Central memory CD8-positive, alpha-beta T cell (primary cell): ENCODE measurements at regions not wholly inside any gene's neighbourhood (a gene's known extent, or its start where the extent isn't known, plus 50 kb on each side); places are given as distances from the start of the nearest gene placed in this dataset.
"Not testable (repeated sequence)": the region's sequence is repeated elsewhere in the genome, so short reads cannot be mapped to it uniquely, and the experiment has no call there.

Experiments used
- ATAC-seq: fragments of 150-1000 bp; cut with Tn5 transposase; replicated peaks from 2 replicates; pipeline ENCODE4 v1.10.0; 2022; ENCODE audit warnings: mild to moderate bottlenecking, moderate FRiP score, moderate number of reproducible peaks; ENCODE audit not compliant: poor library complexity, severe bottlenecking; ENCODE audit errors: extremely low read depth
- DNase-seq, 2 donors: peaks; one replicate each; pipeline ENCODE4 v3.0.0; 2021; ENCODE audit warnings: low spot score in 2 of 2
- H3K27ac Mint-ChIP-seq: one replicate; pipeline ENCODE4 v1.8.0; 2022; ENCODE audit warnings: low read depth, mild to moderate bottlenecking, moderate library complexity, mixed read lengths
- H3K27me3 Mint-ChIP-seq: one replicate; pipeline ENCODE4 v1.8.0; 2022; ENCODE audit warnings: mixed read lengths
- H3K36me3 Mint-ChIP-seq: one replicate; pipeline ENCODE4 v1.8.0; 2022; ENCODE audit warnings: mild to moderate bottlenecking, moderate library complexity, mixed read lengths; ENCODE audit not compliant: insufficient read depth
- H3K4me1 Mint-ChIP-seq: one replicate; pipeline ENCODE4 v1.8.0; 2022; ENCODE audit warnings: mixed read lengths
- H3K4me3 Mint-ChIP-seq: one replicate; pipeline ENCODE4 v1.8.0; 2022; ENCODE audit warnings: mild to moderate bottlenecking, moderate library complexity, mixed read lengths
- H3K9me3 Mint-ChIP-seq: one replicate; pipeline ENCODE4 v1.8.0; 2022; ENCODE audit warnings: mixed read lengths

DNA sequence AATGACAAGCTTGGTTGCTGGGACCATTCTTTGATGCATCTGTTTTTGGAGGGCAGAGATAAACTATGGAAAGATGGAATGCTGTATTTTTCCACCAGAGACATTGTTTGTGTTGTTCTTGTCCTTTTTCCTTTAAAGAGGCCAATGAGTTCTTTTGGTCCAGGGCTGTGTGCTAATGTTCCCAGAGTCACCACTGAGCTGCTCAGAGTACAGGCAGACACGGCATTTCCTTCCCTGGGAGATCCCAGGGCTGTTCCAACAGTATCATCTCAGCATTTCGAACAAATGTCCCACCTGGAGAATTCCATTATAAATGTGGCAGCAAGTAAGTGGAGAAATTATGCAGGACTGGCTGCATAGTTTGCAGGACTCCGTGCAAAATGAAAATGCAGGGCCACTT, 190.6 kb downstream of the IL20RB start:
- Mint-ChIP-seq H3K27ac (no peak overlapping the region), H3K4me3 (no peak overlapping the region), H3K4me1 (no peaks in the 10 kb centered on the region), H3K27me3 (peaks cover 39% of the 10 kb centered on the region), H3K9me3 (no peaks in the 10 kb centered on the region), H3K36me3 (no peaks in the 10 kb centered on the region)
- ATAC-seq (no peak), DNase-seq (no peak)

DNA sequence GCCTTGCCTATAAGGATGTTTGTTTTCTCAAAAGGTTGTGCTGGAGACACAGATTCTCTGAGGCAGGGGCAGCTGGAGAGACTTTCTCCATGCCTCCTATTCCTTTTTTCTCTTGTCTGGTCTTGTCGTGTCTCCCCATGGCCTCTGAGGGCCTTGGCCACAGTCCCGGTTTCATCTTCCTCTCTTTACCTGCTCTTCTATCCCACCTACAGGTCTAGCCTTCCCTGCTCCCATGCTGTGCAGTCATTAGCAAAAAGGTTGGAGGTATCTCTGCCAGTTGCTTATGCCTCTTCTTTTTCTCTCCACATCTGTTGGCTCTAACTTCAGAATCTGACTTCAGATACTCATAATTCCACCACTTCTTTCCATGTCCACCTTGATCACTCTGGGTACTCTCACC, 191.1 kb downstream of the IL20RB start:
- ATAC-seq (no peak), DNase-seq (no peak)
- Mint-ChIP-seq H3K9me3 (no peaks in the 10 kb centered on the region), H3K36me3 (no peaks in the 10 kb centered on the region), H3K27ac (no peak overlapping the region), H3K4me1 (no peaks in the 10 kb centered on the region), H3K4me3 (no peak overlapping the region), H3K27me3 (peaks cover 39% of the 10 kb centered on the region)

DNA sequence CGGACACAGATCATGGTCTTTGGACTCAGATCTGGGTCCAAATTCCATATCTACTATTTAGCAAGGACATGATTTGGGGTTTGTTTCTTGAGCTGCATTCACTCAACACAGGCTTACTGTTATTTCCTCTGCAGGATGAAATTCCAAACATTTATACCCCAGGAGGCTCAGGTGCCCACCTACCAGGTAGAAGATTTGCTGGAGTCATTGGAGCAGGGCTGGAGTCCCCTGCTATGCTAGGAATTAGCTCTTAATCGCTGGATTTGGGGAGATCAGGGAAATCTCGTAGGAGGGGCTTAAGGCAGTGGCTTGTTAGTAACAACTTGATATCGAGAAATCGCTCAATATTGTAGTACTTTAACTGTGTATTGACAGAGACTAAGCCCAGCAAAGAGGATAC, 193.0 kb downstream of the IL20RB start:
- H3K27ac Mint-ChIP-seq = no peak overlapping the region
- DNase-seq = no peak
- H3K4me3 Mint-ChIP-seq = no peak overlapping the region
- H3K27me3 Mint-ChIP-seq = peaks cover 39% of the 10 kb centered on the region
- H3K4me1 Mint-ChIP-seq = no peaks in the 10 kb centered on the region
- H3K9me3 Mint-ChIP-seq = no peaks in the 10 kb centered on the region
- no peak for ATAC-seq
- H3K36me3 Mint-ChIP-seq = no peaks in the 10 kb centered on the region

DNA sequence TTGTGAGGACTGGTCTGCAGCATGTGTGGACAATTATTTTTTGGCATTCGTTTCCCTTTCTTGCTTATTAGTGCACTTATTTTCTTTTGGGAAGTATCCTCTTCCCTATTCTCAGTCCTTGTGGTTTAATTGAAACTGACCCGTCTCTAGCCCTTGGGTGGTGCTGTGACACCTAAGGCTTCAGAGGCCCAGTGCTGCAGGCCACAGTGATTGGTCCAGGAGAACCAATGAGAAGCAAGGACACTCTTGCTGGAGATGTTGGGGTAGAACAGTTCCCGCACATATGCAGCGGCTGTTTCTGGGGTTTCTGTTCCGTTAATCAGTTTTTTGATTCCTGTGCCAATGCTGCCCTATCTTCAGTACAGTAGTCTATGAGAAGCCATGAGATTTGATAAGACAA, 195.3 kb downstream of the IL20RB start:
- not testable (repeated sequence) for H3K4me1 Mint-ChIP-seq, H3K4me3 Mint-ChIP-seq, ATAC-seq, DNase-seq, H3K36me3 Mint-ChIP-seq, H3K27ac Mint-ChIP-seq, H3K9me3 Mint-ChIP-seq
- H3K27me3 Mint-ChIP-seq = peaks cover 27% of the 10 kb centered on the region

DNA sequence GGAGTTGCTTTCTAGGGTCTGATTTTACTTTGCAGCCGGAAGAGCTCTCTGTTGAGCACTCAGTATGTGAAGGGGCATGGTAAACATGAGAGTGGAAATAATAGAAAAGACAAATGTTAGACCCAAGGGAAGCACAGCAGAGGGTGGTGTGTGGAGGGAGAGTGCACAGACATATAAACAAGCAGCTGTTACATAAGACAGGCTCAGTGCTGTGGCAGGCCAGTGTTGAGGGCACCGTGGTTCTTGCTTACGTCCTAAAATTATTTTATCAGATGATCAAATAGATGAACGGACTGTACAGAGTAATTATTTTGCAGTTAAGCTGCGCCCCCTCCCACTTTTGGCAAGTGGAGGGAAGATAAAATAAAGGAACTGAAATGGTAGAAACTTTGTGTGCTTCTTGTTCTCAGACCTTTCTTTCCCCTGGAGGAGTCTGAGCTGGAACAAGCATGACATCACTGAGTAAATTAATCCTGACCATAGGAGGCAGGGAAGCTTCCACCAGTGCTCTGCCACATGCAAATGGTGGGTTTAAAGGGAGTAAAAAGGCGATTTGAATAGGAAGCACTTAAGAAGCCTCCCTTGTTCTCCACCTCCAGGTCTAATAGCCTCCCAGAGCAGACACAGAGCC, 205.6 kb downstream of the IL20RB start:
- H3K9me3 Mint-ChIP-seq = no peaks in the 10 kb centered on the region
- DNase-seq (no peak), ATAC-seq (no peak)
- no peaks in the 10 kb centered on the region for H3K36me3 Mint-ChIP-seq
- H3K27ac Mint-ChIP-seq = no peak overlapping the region
- peaks cover 31% of the 10 kb centered on the region for H3K27me3 Mint-ChIP-seq
- no peaks in the 10 kb centered on the region for H3K4me1 Mint-ChIP-seq
- H3K4me3 Mint-ChIP-seq = no peak overlapping the region

DNA sequence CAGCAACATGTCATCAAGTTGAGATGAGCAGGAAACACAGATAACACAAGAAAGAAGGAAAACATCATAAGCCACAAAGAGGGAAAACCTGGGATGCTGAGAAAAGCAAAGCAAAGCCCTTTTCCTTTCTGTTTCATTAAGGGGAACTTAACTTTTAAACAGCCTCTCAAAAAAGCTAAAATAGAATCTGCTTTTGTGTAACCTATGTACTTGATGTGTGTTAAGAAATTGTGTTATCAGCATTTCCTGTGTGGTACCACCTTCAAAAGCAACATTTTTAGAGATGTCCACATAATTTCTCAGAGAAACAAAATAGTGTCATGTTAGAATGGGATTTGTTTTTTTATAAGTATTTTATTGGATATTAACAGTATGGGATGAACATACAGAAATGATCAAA, 206.2 kb downstream of the IL20RB start:
- peaks cover 31% of the 10 kb centered on the region for H3K27me3 Mint-ChIP-seq
- H3K27ac Mint-ChIP-seq = no peak overlapping the region
- H3K9me3 Mint-ChIP-seq = no peaks in the 10 kb centered on the region
- H3K4me1 Mint-ChIP-seq = no peaks in the 10 kb centered on the region
- ATAC-seq = no peak
- no peak for DNase-seq
- H3K36me3 Mint-ChIP-seq = no peaks in the 10 kb centered on the region
- H3K4me3 Mint-ChIP-seq = no peak overlapping the region

DNA sequence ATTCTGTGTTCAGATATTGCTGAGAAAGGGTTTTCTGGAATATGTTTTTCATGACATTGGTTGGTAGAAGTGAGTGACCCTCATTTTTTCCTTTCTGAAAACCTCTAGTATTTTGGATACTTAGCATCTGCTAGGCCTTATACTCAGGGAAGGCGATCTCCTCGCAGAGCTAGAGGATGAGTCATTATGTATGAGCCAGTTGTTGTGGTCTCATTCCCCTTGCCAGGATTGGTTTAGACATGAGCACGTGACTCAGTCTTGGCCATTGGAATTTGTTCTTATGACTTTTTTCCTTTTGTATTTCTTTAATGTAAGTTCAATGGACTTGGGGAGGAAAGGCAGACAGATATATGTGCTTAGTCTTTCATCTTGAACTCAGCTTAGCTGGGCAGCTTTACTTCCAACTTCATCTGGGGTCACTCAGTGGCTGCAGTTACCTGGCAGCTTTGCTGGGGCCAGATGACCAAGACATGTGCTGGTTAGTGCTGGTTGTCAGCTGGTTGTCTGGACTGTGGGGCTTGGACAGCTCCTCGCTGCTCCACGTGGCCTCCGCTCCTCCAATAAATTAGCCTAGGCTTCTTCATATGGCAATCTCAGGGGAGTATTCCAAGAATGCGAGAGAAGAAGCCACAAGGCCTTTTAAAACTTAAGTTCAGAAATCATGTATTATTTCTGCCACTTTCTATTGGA, 207.5 kb downstream of the IL20RB start:
- peaks cover 24% of the 10 kb centered on the region for H3K27me3 Mint-ChIP-seq
- H3K4me3 Mint-ChIP-seq = no peak overlapping the region
- no peaks in the 10 kb centered on the region for H3K36me3 Mint-ChIP-seq
- peaks cover 2% of the 10 kb centered on the region for H3K9me3 Mint-ChIP-seq
- no peak for DNase-seq
- no peak overlapping the region for H3K27ac Mint-ChIP-seq
- no peaks in the 10 kb centered on the region for H3K4me1 Mint-ChIP-seq
- no peak for ATAC-seq

DNA sequence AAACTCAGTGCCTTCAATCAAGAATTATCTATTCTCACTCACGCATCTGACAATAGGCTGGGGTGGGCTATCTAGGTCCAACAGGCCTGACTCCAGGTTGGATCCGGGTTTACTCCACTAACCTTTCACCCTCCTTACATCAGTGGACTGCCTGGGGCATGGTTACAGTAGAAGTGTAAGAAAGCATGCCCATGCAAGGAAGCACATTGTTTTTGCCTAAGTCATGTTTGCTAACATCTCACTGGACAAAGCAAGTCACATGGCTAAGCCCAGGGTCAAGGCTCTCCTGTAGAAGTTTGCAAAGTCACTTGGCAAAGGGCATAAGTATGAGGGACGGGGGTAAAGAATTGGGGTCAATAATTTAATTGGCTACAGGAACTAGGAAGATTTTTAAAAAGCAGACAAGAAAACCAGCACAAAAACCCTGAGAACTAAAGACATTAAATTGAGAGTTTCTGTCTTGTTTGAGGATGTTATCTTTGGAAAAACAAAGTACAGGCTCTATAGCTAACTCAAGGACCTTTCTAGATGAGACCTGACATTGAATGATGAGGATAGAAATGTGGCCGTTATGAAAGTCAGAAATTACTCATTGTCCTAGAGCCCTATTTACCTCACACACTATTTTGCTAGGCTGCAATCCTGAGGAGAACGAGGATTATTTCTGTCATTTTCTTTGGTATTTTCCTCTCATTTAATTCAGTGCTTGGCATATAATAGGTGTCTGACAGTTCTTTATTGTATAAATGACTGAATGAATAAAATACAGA, 214.2 kb downstream of the IL20RB start:
- no peak for DNase-seq
- peaks cover 2% of the 10 kb centered on the region for H3K36me3 Mint-ChIP-seq
- H3K27ac Mint-ChIP-seq = no peak overlapping the region
- H3K9me3 Mint-ChIP-seq = peaks cover 4% of the 10 kb centered on the region
- no peak for ATAC-seq
- H3K4me3 Mint-ChIP-seq = no peak overlapping the region
- peaks cover 51% of the 10 kb centered on the region for H3K27me3 Mint-ChIP-seq
- no peaks in the 10 kb centered on the region for H3K4me1 Mint-ChIP-seq

DNA sequence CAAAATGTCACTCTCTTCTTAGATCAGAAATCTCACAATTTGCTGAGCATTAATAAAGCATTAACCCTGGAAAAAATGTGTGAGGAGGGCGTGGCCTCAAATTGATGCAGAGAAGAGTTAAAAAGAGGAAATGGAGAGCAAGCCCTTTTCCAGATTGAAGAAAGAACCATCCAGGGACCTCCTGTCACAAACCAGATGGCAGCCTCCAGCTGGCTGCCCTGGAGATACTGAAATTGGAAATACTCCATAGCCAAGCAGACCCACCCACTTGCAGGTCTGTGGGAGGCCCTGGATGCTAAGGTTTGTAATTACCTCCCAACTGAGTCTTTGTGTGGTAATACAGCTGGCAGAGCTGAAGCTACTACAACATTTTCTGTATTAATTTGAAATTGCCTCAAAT, 214.9 kb downstream of the IL20RB start:
- no peaks in the 10 kb centered on the region for H3K4me1 Mint-ChIP-seq
- H3K36me3 Mint-ChIP-seq = peaks cover 2% of the 10 kb centered on the region
- no peak for ATAC-seq
- H3K9me3 Mint-ChIP-seq = peaks cover 4% of the 10 kb centered on the region
- H3K27ac Mint-ChIP-seq = no peak overlapping the region
- no peak overlapping the region for H3K4me3 Mint-ChIP-seq
- peaks cover 51% of the 10 kb centered on the region for H3K27me3 Mint-ChIP-seq
- DNase-seq = no peak

DNA sequence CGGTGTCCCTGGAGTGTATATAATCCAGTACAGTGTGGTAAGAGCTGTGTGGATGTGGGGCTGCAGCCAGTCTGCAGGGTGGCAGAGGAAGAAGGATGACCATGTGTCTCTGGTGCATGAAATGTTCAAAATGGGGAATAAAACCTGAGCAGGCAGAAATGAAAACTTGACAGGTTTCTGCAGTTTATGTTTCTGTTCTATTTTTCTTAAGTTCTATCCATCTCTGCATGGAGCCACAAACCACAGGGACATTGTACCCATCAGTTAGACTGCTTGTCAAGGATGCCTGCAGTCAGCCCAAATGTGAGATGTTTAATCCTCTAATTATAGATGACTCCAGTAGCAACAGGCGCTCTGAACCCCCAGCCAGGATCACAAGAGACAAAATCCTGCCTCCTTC, 216.7 kb downstream of the IL20RB start:
- Mint-ChIP-seq H3K27me3 (peaks cover 51% of the 10 kb centered on the region), H3K27ac (no peak overlapping the region), H3K4me3 (no peak overlapping the region), H3K9me3 (peaks cover 4% of the 10 kb centered on the region), H3K36me3 (peaks cover 2% of the 10 kb centered on the region), H3K4me1 (no peaks in the 10 kb centered on the region)
- ATAC-seq = no peak
- no peak for DNase-seq

DNA sequence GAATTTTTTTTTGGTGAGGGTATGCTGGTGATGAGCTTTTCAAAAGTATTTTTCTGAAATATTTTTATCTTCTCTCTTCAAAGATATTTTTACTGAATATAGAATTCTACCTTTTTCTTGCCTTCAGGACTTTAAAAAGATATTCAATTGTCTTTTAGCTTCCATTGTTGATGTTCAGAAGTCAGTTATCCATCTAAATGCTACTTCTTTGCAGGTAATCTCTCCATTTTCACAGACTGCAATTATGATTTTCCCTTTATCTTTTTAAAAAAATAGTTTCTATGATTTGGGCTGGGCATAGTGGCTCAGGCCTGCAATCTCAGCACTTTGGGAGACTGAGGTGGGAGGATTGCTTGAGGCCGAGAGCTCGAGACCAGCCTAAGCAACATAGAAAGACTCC, 222.4 kb downstream of the IL20RB start:
- H3K4me3 Mint-ChIP-seq = no peak overlapping the region
- no peak overlapping the region for H3K27ac Mint-ChIP-seq
- no peaks in the 10 kb centered on the region for H3K4me1 Mint-ChIP-seq

DNA sequence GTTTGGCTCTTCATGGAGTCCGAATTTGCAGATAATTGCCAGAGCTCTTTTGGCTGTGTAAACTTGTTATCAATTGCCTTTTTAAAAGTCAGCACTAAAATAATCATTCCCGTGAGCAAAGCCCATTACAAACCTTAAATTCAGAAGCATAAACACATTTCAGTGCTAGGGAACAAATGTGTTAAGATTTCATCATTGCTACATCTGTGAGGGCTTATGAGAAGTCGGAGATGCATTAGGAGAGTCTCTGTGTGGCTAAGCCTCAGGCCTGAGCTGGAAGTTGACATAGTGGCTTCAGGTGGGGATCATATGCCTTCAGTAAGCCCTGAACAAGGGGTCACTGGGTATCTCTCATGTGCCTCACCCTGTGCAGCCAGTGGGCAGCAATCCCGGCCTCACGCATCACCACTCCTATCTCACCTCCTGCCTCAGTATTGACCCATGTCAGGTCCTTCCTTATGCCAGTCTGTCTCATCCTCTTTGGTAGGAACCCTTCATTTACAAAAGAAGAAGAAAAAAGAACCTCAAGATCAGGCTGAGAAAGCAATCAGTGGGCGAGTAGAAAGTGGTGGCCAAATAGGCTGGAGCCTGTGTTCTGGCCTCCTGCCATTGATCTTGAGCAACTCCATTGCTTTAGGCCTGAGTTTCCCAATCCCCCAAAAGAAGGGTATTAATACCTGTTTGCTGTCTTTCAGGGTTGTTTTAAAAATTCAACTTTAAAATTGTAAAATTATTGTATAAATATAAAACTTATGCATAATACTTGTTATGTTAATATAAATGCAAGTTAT, 233.5 kb downstream of the IL20RB start:
- Mint-ChIP-seq H3K4me3 (no peak overlapping the region), H3K4me1 (no peaks in the 10 kb centered on the region), H3K27me3 (peaks cover 17% of the 10 kb centered on the region), H3K27ac (no peak overlapping the region), H3K36me3 (peaks cover 2% of the 10 kb centered on the region), H3K9me3 (no peaks in the 10 kb centered on the region)
- ATAC-seq (no peak), DNase-seq (no peak)

More for the DNA sequence above, 222.4 kb downstream of the IL20RB start:
- ATAC-seq (no peak), DNase-seq (no peak)
- Mint-ChIP-seq H3K36me3 (no peaks in the 10 kb centered on the region), H3K9me3 (no peaks in the 10 kb centered on the region), H3K27me3 (peaks cover 8% of the 10 kb centered on the region)
